Loucy (cell line): ENCODE measurements at regions not wholly inside any gene's neighbourhood (a gene's known extent, or its start where the extent isn't known, plus 50 kb on each side); places are given as distances from the start of the nearest gene placed in this dataset.

Source experiments
- CTCF ChIP-seq: fragments of 200-600 bp; sonication (generic); conservative IDR thresholded peaks from 2 replicates; pipeline ENCODE4 v1.5.1; 2014; ENCODE audit warnings: mild to moderate bottlenecking, antibody characterized with exemption, low read length
- EZH2phosphoT487 ChIP-seq: fragments of 200-600 bp; IDR thresholded peaks from 2 replicates; pipeline ENCODE4 v1.6.1; 2018; ENCODE audit warnings: antibody characterized with exemption, mild to moderate bottlenecking, moderate library complexity, borderline replicate concordance

GRCh38 chr13:68550330-68550729, 1320.2 kb upstream of the PCDH9 start:
- no peak for TF ChIP-seq CTCF
- no peak for TF ChIP-seq EZH2phosphoT487
